GM23338 (cell line): ENCODE measurements at regions not wholly inside any gene's neighbourhood (a gene's known extent, or its start where the extent isn't known, plus 50 kb on each side); places are given as distances from the start of the nearest gene placed in this dataset.

Experiments used
- EZH2 ChIP-seq: fragments of 200-600 bp; sonication (generic); IDR thresholded peaks from one replicate; pipeline ENCODE4 v1.8.0; 2017; ENCODE audit warnings: antibody characterized with exemption, mild to moderate bottlenecking, low read depth; ENCODE audit not compliant: unreplicated experiment
- EZH2phosphoT487 ChIP-seq: fragments of 200-600 bp; sonication (generic); IDR thresholded peaks from one replicate; pipeline ENCODE4 v1.8.1; 2018; ENCODE audit warnings: antibody characterized with exemption; ENCODE audit not compliant: unreplicated experiment
- JUNB ChIP-seq: IDR thresholded peaks from one replicate; pipeline ENCODE4 v1.6.1; 2016; ENCODE audit warnings: antibody characterized with exemption; ENCODE audit not compliant: unreplicated experiment
- NANOG ChIP-seq: IDR thresholded peaks from 2 replicates; pipeline ENCODE4 v1.6.1; 2016; ENCODE audit warnings: antibody characterized with exemption, borderline replicate concordance
- POLR2AphosphoS5 ChIP-seq: IDR thresholded peaks from 2 replicates; pipeline ENCODE4 v1.6.1; 2016; ENCODE audit warnings: antibody characterized with exemption, low read depth
- REST ChIP-seq: IDR thresholded peaks from one replicate; pipeline ENCODE4 v1.6.1; 2018; ENCODE audit warnings: antibody characterized with exemption; ENCODE audit not compliant: unreplicated experiment
- TF ChIP-seq, protein P1 (sequence below), 2 experiments: fragments of 200-600 bp in 1 of 2; sonication (generic) in 1 of 2; conservative IDR thresholded peaks; 2 replicates each; pipeline versions ENCODE4 v1.5.1 to v1.6.1; 2016 to 2017; ENCODE audit warnings: antibody characterized with exemption in 2 of 2, low read depth in 2 of 2, mild to moderate bottlenecking in 2 of 2, moderate library complexity in 1 of 2

GRCh38 chr7:42572056-42572455 is 335.0 kb upstream of the GLI3 start:
- TF ChIP-seq, protein P1, sequence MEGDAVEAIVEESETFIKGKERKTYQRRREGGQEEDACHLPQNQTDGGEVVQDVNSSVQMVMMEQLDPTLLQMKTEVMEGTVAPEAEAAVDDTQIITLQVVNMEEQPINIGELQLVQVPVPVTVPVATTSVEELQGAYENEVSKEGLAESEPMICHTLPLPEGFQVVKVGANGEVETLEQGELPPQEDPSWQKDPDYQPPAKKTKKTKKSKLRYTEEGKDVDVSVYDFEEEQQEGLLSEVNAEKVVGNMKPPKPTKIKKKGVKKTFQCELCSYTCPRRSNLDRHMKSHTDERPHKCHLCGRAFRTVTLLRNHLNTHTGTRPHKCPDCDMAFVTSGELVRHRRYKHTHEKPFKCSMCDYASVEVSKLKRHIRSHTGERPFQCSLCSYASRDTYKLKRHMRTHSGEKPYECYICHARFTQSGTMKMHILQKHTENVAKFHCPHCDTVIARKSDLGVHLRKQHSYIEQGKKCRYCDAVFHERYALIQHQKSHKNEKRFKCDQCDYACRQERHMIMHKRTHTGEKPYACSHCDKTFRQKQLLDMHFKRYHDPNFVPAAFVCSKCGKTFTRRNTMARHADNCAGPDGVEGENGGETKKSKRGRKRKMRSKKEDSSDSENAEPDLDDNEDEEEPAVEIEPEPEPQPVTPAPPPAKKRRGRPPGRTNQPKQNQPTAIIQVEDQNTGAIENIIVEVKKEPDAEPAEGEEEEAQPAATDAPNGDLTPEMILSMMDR (conservative IDR thresholded peaks at IDR 0.05; ENCODE audit: low read depth in 2 of 2), result no peak
- TF ChIP-seq EZH2phosphoT487, result no peak
- no peak for TF ChIP-seq REST
- no peak for TF ChIP-seq POLR2AphosphoS5
- TF ChIP-seq JUNB, result no peak
- no peak for TF ChIP-seq NANOG
- TF ChIP-seq EZH2, result no peak
